Prostate gland (tissue), 2 donors: ENCODE measurements at regions not wholly inside any gene's neighbourhood (a gene's known extent, or its start where the extent isn't known, plus 50 kb on each side); places are given as distances from the start of the nearest gene placed in this dataset.

Source experiments
- POLR2A ChIP-seq: fragments of 450-650 bp; IDR thresholded peaks from one replicate; pipeline ENCODE4 v1.6.1; 2016; ENCODE audit warnings: antibody characterized with exemption, mild to moderate bottlenecking
- TF ChIP-seq, protein P1 (sequence below), 4 experiments: fragments of 200-600 bp in 2 of 4; fragments of 450-650 bp in 2 of 4; sonication (generic) in 2 of 4; IDR thresholded peaks; 1 replicate in 3 of 4; 2 replicates in 1 of 4; pipeline ENCODE4 v1.5.1; 2016 to 2019; ENCODE audit warnings: antibody characterized with exemption in 4 of 4, mild to moderate bottlenecking in 2 of 4, moderate library complexity in 2 of 4

- no peak for TF ChIP-seq POLR2A
- TF ChIP-seq, protein P1, sequence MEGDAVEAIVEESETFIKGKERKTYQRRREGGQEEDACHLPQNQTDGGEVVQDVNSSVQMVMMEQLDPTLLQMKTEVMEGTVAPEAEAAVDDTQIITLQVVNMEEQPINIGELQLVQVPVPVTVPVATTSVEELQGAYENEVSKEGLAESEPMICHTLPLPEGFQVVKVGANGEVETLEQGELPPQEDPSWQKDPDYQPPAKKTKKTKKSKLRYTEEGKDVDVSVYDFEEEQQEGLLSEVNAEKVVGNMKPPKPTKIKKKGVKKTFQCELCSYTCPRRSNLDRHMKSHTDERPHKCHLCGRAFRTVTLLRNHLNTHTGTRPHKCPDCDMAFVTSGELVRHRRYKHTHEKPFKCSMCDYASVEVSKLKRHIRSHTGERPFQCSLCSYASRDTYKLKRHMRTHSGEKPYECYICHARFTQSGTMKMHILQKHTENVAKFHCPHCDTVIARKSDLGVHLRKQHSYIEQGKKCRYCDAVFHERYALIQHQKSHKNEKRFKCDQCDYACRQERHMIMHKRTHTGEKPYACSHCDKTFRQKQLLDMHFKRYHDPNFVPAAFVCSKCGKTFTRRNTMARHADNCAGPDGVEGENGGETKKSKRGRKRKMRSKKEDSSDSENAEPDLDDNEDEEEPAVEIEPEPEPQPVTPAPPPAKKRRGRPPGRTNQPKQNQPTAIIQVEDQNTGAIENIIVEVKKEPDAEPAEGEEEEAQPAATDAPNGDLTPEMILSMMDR (IDR thresholded peaks at IDR 0.05): no peak
Observed at GRCh38 chr10:78320506-78320905, 286.8 kb downstream of the RPS24 start.
